HL-60 (cell line): ENCODE measurements at regions not wholly inside any gene's neighbourhood (a gene's known extent, or its start where the extent isn't known, plus 50 kb on each side); places are given as distances from the start of the nearest gene placed in this dataset.

Experiments used
- GABPA ChIP-seq: IDR thresholded peaks from 2 replicates; pipeline ENCODE4 v1.6.1; 2012; ENCODE audit warnings: low read depth
- TF ChIP-seq, protein P1 (sequence below): IDR thresholded peaks from one replicate; pipeline ENCODE4 v1.5.1; 2011; ENCODE audit warnings: low read length, control low read depth, inconsistent platforms; ENCODE audit not compliant: insufficient read depth
- TF ChIP-seq, protein P2 (sequence below): IDR thresholded peaks from 2 replicates; pipeline ENCODE4 v1.6.1; 2012; ENCODE audit warnings: low read depth; ENCODE audit not compliant: insufficient replicate concordance

DNA sequence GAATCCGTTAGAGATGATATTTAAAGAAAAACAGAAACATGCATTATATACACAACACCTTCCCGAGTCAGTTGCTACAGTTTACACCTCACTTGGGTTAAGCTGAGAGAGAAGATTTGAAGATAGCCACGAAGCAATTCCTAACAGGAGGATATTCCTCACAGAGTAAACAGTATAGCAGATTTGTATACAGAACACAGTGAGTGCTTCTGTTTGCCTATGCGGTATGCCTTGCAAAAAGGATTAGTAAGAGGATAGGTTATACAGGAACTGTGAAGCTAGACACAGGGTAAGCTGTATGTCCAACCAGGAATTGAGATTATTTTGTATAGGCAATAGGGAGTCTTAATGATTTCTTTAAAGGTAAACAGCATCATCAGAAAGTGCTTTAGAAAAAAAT lies 471.8 kb downstream of the LIG4 start:
- TF ChIP-seq, protein P1, sequence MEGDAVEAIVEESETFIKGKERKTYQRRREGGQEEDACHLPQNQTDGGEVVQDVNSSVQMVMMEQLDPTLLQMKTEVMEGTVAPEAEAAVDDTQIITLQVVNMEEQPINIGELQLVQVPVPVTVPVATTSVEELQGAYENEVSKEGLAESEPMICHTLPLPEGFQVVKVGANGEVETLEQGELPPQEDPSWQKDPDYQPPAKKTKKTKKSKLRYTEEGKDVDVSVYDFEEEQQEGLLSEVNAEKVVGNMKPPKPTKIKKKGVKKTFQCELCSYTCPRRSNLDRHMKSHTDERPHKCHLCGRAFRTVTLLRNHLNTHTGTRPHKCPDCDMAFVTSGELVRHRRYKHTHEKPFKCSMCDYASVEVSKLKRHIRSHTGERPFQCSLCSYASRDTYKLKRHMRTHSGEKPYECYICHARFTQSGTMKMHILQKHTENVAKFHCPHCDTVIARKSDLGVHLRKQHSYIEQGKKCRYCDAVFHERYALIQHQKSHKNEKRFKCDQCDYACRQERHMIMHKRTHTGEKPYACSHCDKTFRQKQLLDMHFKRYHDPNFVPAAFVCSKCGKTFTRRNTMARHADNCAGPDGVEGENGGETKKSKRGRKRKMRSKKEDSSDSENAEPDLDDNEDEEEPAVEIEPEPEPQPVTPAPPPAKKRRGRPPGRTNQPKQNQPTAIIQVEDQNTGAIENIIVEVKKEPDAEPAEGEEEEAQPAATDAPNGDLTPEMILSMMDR, result no peak
- TF ChIP-seq, protein P2, sequence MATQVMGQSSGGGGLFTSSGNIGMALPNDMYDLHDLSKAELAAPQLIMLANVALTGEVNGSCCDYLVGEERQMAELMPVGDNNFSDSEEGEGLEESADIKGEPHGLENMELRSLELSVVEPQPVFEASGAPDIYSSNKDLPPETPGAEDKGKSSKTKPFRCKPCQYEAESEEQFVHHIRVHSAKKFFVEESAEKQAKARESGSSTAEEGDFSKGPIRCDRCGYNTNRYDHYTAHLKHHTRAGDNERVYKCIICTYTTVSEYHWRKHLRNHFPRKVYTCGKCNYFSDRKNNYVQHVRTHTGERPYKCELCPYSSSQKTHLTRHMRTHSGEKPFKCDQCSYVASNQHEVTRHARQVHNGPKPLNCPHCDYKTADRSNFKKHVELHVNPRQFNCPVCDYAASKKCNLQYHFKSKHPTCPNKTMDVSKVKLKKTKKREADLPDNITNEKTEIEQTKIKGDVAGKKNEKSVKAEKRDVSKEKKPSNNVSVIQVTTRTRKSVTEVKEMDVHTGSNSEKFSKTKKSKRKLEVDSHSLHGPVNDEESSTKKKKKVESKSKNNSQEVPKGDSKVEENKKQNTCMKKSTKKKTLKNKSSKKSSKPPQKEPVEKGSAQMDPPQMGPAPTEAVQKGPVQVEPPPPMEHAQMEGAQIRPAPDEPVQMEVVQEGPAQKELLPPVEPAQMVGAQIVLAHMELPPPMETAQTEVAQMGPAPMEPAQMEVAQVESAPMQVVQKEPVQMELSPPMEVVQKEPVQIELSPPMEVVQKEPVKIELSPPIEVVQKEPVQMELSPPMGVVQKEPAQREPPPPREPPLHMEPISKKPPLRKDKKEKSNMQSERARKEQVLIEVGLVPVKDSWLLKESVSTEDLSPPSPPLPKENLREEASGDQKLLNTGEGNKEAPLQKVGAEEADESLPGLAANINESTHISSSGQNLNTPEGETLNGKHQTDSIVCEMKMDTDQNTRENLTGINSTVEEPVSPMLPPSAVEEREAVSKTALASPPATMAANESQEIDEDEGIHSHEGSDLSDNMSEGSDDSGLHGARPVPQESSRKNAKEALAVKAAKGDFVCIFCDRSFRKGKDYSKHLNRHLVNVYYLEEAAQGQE, result no peak
- TF ChIP-seq GABPA, result no peak
